Kidney capillary endothelial cell (primary cell): ENCODE measurements at regions not wholly inside any gene's neighbourhood (a gene's known extent, or its start where the extent isn't known, plus 50 kb on each side); places are given as distances from the start of the nearest gene placed in this dataset.
A peak's percentile ranks its signal among the peaks of the same experiment; 100 is the strongest.

Experiments used
- DNase-seq: peaks from one replicate; pipeline ENCODE4 v3.0.0-alpha.2; 2018; ENCODE audit warnings: low spot score

- peak; percentile 83 for DNase-seq
Measured at GRCh38 chr11:128031538-128032134, 555.7 kb downstream of the ETS1 start.

DNA sequence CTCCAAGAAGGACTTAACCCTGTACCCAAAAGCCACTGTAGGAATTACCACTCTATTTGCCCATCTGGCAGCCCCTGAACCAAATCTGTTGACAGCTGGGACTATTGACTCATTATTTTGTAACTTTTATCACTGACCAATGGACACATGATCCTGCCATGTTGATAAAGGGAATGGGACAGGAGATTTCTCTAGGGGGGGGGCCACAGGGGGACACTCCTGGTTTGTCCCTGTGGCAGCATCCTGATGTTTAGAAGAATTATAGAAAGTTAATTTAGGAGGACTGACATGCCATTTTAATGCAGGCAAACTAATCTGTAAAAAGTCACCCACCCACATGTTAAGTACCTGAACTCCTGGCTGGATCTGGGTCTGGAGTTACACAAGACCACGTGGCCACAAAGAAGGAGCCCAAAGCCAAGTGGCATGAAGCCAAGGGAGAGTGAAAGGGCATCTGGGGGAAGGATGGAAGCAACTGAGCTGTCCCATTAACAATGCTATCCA, 558.1 kb downstream of the ETS1 start:
- DNase-seq: no peak

GRCh38 chr11:128026596-128026995, 560.8 kb downstream of the ETS1 start:
- peak; percentile 89 for DNase-seq

DNA sequence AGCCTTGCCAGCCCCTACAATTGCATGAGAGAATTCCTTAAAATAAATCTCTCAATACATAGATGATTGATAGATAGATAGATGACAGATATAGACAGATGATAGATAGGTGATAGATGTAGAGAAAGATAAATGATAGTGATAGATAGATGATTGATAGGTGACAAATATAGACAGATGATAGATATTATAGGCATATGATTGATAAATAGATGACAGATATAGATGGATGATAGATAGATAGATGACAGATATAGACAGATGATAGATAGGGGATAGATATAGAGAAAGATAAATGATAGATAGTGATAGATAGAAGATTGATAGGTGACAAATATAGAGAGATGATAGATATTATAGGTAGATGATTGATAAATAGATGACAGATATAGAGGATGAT, 564.6 kb downstream of the ETS1 start:
- no peak for DNase-seq

- peak; percentile 83 for DNase-seq
Measured at GRCh38 chr11:128022007-128022368, 565.4 kb downstream of the ETS1 start.

DNA sequence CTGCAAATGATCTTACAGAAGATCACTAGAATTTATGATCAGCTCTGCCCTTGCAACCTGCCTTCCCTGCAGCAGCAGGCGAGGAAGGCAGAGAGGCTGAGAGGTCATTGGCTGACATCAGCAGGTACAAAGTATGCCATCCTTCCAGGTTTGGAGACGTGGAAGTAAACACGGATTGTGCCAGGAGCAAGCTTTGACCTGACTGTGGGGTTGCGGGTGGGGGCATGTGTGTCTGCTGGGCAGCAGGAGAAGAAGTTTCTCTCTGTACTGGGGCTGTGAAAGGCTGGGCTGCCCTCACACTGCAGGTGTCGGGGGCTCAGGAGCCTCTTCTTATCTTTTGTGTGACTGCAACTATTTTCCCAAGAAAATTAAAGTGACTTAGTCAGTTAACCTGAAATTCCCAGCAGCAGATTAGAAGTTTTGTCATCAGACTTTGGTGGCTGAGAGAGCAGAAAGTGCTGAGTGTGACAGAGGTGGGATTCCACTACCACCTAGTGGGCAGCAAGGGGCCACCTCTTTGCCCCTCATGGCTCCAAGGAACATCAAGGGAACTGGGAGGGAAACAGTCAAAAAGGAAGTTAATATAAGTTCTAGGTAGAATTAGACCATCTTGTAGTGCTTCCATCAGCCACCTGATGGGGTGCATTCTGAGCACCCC, 565.9 kb downstream of the ETS1 start:
- DNase-seq: no peak

- no peak for DNase-seq
Measured at GRCh38 chr11:128018692-128019091, 568.7 kb downstream of the ETS1 start.

- no peak for DNase-seq
Measured at GRCh38 chr11:128005562-128005961, 581.8 kb downstream of the ETS1 start.

DNA sequence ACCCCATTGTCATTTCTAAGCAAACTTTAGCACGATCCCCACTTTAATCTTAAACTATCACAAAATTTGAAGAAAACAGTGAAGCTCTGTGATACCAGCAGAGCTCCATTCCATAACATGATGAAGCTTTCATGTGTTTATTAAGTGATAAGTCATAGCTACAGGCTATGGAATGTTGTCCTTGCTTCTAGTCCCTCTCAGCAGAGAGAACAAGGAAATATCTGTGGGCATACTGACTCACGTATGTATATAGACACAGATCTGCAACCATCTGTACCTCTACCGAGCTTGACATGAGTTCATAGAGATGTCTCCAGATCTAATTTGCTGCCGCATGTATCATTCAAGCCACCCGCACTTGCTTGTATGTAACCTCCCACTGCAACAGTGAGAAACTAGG, 588.9 kb downstream of the ETS1 start:
- DNase-seq: no peak

- DNase-seq: no peak
Measured at GRCh38 chr11:127997594-127997993, 589.8 kb downstream of the ETS1 start.

DNA sequence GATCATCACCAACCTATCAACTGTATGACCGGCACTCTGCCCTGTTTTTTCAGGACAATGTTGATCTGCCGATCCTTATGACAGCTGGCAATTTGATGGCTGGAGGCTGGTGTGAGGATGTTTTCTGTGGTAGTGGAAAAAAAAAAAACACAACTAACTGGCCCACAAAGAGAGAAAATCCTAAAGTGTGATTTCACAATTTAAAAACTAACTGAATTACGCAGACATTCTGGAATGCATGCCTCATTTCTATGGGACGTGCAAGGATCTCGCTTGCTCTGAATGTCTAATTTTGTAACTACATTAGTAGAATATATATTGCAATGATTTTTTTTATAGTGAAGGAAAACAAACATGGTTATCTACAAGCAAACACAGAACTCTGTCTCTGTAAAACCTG, 590.5 kb downstream of the ETS1 start:
- no peak for DNase-seq

- DNase-seq: no peak
Measured at GRCh38 chr11:127995921-127996320, 591.4 kb downstream of the ETS1 start.

- no peak for DNase-seq
Measured at GRCh38 chr11:127994736-127995135, 592.6 kb downstream of the ETS1 start.

DNA sequence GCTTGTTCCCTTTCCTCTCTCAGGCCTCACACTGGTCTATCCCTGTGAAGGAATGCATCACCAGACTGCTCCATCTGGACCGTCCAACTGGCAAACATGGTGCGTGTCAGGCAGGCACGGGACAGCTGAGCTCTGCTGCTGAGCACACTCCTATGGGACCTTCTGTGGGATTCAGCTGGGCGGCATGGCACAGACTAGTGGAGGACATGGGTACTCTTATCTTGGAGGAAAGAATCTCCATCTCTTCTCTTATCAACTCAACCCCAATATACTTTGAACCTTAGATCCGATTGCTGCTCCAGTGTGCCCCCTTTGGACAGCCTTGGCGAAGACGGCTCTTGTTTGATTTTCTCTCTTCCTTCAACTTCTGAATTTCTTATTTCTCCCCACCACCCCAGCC, 593.6 kb downstream of the ETS1 start:
- DNase-seq: no peak

DNA sequence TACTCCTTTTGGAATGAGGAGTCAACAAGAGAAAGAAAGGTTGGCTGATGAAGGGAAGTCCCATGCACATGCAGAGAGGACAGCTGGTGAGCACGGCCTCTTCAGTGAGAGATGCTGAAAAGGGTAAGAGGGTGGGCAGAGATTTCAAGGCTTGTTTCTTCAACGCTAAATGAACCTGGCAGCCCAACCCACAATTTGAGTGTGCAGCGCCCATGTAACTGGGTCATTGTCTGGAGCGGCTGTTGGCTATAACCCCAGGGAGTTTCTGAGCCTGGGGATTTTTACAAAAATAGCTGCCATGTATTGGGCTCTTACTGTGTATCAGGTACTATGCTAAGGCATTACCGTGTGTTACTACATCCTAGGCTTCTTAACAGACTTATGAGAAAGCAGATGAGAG, 594.1 kb downstream of the ETS1 start:
- no peak for DNase-seq

- DNase-seq: no peak
Measured at GRCh38 chr11:127986073-127986472, 601.3 kb downstream of the ETS1 start.

DNA sequence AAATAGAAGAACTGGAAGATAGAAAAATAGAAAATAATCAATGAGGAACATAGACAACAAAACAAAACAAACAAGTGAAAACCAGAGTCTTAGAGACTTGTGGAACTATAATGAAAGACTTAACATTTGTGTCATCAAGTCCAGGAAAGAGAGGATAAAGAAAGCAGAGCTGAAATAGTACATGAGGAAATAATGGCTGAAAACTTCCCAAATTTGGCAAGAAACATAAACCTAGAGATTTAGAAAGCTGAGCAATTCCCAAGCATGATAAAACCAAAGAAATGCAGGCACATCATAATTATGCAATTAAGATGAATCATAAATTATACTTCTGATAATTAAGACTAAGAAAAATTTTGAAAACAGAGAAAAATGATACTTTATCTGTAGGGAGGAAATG, 614.5 kb downstream of the ETS1 start:
- DNase-seq: no peak

DNA sequence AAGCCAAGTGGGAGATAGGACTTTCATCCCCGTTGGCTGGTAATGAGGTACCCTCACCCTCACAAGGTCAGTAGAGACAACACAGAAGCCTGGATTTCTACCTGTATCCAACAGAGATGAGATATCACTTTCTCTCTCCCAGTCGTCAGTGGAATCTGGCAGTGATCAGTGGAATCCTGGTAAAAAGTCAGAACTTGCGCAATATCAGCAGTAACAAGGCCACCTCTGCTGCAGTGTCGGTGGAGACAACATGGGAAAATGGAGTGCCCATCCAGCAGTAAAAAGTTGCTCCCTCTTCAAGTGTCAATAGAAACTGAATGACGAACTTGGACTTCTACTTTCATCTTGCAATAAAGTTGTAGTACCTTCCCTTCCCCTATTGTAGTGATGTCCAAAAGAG, 615.9 kb downstream of the ETS1 start:
- no peak for DNase-seq

DNA sequence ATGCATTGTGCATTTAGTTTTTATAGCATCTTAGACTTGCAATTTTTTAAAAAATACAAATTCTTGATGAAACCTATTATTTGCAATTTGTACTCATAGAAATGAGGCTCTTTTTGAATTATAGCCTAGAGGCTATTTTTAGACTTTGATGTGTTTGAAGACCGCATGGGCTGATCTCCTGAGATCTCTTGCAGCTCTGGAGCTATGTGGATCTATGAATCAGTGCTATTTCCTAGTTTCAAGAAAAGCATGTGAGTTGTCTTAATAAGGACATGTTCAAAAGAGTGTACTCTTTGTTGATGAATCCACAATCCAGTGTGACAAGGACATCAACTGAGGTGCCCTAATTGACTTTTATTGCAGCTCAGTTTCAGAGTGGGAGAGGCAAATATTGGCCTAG, 620.5 kb downstream of the ETS1 start:
- no peak for DNase-seq

DNA sequence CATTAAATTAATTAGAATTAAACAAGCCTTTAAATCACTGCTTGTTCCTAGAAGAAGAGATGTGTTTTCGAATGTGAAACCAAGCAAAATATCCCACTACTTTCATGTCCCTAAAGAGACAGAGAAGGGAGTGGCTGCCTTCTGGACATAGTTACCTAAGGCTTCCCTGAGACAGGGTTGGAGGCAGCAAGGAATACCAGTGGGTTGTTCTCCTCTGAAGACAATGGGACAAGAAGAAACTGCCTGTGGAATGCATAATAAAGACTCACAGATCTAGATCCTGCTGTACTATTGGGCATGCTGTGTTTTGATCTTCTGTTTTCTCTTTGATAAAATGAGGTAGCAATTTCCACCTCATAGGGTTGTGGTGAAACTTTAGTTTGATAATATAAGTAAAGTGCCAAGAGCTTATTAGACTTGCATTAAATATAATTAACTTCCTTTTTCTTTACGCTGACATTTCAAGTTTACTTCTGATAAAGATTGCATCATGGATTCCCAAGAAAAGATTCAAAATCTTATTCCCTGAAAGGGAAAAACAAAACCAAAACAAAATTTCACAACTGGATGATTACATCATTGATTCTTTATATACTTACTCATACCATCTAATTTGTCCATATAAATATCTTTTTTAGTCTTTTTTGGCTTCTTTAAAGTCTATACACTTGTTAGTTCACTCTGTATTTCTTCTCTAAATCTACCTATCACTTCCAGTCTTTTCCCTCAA, 621.3 kb downstream of the ETS1 start:
- no peak for DNase-seq

GRCh38 chr11:127962416-127962815, 624.9 kb downstream of the ETS1 start:
- no peak for DNase-seq

GRCh38 chr11:127950162-127950561, 637.2 kb downstream of the ETS1 start:
- no peak for DNase-seq

DNA sequence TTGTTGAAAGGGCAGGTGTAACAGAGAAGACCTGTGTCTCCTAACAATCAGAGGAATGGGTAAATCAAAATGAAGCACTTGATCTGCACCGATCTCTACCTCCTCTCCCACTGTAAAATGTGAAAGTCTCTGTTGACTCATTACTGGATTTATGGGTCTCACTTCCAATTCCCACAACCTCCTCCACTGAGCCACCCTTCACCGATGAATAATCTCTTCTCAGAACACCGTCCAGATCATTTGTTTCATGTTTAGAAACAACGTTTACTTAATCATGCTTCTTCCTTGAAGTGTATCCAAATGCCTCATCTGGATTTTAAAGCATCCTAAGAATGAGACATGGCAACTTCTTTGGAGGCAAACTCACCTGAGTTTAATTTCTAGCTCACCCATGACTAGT, 643.6 kb downstream of the ETS1 start:
- no peak for DNase-seq
